ENCODE measurements at regions not wholly inside any gene's neighbourhood (a gene's known extent, or its start where the extent isn't known, plus 50 kb on each side); places are given as distances from the start of the nearest gene placed in this dataset.
"Not testable (repeated sequence)": the region's sequence is repeated elsewhere in the genome, so short reads cannot be mapped to it uniquely, and the experiment has no call there.

DNA sequence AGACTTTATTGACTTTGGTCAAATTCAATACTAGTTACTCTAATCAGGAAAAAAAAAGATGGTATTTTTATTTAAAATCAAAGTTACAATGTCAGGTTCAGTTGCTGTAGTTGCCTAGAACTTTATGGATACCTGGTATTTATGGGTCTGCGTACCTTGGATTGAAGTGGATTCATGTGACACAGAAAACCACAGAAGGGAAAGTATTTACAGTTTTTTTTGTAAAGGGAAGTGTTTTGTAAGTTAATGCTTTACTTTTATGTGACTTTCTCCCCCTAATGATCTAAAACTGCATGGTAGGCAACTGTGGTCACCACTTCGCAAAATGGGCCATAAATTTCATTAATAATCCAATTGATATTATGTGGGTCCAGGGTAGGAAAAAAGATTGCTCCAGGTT is 65.2 kb upstream of the ADA2 start:
- peaks cover 17% of the 10 kb centered on the region for H3K4me1 Mint-ChIP-seq (ENCODE audit: low read depth)
- peaks cover 18% of the 10 kb centered on the region for H3K27me3 Mint-ChIP-seq (ENCODE audit: low read depth)
- H3K36me3 Mint-ChIP-seq (ENCODE audit: low read depth) = no peaks in the 10 kb centered on the region
- DNase-seq (ENCODE audit: low spot score) = no peak
- no peaks in the 10 kb centered on the region for H3K9me3 Mint-ChIP-seq
- no peak overlapping the region for H3K27ac Mint-ChIP-seq
- intact Hi-C loops (cut with micrococcal nuclease) = no loop called here
- no peak overlapping the region for H3K4me3 Mint-ChIP-seq (ENCODE audit: low read depth)

DNA sequence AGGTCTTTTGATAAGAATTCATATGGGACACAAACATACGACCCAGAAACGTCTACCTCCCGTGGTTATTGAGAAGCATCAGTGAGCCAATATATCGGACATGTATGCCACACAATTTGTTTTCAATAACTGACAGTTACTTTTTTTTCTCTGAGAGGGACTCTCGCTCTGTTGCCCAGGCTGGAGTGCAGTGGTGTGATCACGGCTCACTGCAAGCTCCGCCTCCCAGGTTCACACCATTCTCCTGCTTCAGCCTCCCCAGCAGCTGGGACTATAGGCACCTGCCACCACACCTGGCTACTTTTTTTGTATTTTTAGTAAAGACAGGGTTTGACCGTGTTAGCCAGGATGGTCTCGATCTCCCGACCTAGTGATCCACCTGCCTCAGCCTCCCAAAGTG is 64.6 kb upstream of the ADA2 start:
- H3K36me3 Mint-ChIP-seq (ENCODE audit: low read depth); DNase-seq (ENCODE audit: low spot score); H3K27ac Mint-ChIP-seq; intact Hi-C loops (cut with micrococcal nuclease); H3K9me3 Mint-ChIP-seq; H3K4me3 Mint-ChIP-seq (ENCODE audit: low read depth): not testable (repeated sequence)
- Mint-ChIP-seq H3K27me3 (ENCODE audit: low read depth) (peaks cover 18% of the 10 kb centered on the region), H3K4me1 (ENCODE audit: low read depth) (peaks cover 20% of the 10 kb centered on the region)

DNA sequence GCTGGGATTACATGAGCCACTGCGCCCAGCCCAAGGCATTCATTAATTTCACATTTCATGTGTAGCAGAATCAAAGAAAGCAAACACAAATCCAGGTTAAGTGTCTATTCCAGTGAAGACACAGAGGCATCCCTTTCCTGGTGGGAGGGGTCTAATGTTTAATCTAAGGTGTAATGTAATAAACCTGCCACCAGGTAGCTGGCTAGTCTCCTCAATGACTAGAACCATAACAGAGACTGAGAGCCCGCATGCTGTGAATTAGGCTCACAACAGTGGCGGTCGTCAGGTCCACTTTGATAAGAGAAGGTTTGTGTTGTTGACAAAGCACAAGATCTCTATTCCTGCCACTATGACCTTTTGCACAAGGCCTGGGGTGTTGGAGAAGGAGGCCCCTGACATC is 64.2 kb upstream of the ADA2 start:
- intact Hi-C loops (cut with micrococcal nuclease) = no loop called here
- no peak overlapping the region for H3K4me3 Mint-ChIP-seq (ENCODE audit: low read depth)
- H3K4me1 Mint-ChIP-seq (ENCODE audit: low read depth) = peaks cover 18% of the 10 kb centered on the region
- H3K27ac Mint-ChIP-seq = no peak overlapping the region
- no peaks in the 10 kb centered on the region for H3K36me3 Mint-ChIP-seq (ENCODE audit: low read depth)
- no peak for DNase-seq (ENCODE audit: low spot score)
- peaks cover 15% of the 10 kb centered on the region for H3K27me3 Mint-ChIP-seq (ENCODE audit: low read depth)
- no peaks in the 10 kb centered on the region for H3K9me3 Mint-ChIP-seq

DNA sequence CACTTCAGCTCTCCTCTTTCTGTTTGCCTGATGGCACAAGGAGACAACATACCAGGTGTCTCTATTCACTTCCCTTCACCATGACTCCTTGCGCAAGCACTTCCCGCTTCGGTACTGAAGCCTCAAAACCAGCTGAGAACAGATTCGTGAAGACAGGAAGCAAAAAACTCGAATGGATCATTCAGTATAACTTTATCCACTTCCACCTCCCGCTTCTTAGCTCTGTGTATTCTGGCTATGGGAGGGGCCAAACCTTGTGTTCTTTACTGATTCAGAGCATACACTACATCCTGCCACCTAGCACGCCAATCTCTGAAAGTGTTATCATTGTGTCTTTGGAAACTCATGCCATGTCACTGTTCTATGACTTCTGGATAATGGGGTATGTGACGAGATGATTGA is 62.2 kb upstream of the ADA2 start:
- H3K9me3 Mint-ChIP-seq = no peaks in the 10 kb centered on the region
- peak overlapping the region; percentile 92 for H3K27ac Mint-ChIP-seq
- H3K36me3 Mint-ChIP-seq (ENCODE audit: low read depth) = no peaks in the 10 kb centered on the region
- H3K4me1 Mint-ChIP-seq (ENCODE audit: low read depth) = peaks cover 18% of the 10 kb centered on the region
- intact Hi-C loops (cut with micrococcal nuclease) = loop anchor here (2.0 kb wide), 1 partner anchor 65 kb away; no protein-coding TSS in a partner anchor
- peaks cover 10% of the 10 kb centered on the region for H3K27me3 Mint-ChIP-seq (ENCODE audit: low read depth)
- peak overlapping the region; percentile 67 for H3K4me3 Mint-ChIP-seq (ENCODE audit: low read depth)
- DNase-seq (ENCODE audit: low spot score) = peak; percentile 28

DNA sequence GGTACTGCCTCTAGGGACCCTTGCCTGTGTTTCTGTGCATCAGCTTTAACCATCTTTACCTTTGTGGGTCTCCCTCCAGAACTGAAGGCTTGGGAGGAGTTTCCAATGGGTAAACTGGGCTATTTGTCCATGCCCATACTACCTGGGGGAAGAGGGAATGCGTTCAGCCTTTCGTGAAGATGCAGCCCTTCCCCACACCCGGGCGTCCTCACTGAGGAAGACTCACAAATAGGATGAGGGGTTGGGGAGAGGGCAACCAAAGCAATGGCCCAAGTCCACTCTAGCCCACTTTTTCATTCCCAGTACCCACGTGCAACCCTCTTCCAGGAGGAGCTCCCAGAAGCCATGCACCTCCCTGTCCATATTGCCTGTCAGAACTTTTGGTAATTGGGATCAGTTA is 61.8 kb upstream of the ADA2 start:
- Mint-ChIP-seq H3K27me3 (ENCODE audit: low read depth) (peaks cover 10% of the 10 kb centered on the region), H3K4me1 (ENCODE audit: low read depth) (peaks cover 18% of the 10 kb centered on the region), H3K4me3 (ENCODE audit: low read depth) (peak overlapping the region; percentile 67), H3K9me3 (no peaks in the 10 kb centered on the region), H3K36me3 (ENCODE audit: low read depth) (no peaks in the 10 kb centered on the region), H3K27ac (peak overlapping the region; percentile 92)
- DNase-seq (ENCODE audit: low spot score) = no peak
- intact Hi-C loops (cut with micrococcal nuclease) = loop anchor here (2.0 kb wide), 1 partner anchor 64 kb away; no protein-coding TSS in a partner anchor

DNA sequence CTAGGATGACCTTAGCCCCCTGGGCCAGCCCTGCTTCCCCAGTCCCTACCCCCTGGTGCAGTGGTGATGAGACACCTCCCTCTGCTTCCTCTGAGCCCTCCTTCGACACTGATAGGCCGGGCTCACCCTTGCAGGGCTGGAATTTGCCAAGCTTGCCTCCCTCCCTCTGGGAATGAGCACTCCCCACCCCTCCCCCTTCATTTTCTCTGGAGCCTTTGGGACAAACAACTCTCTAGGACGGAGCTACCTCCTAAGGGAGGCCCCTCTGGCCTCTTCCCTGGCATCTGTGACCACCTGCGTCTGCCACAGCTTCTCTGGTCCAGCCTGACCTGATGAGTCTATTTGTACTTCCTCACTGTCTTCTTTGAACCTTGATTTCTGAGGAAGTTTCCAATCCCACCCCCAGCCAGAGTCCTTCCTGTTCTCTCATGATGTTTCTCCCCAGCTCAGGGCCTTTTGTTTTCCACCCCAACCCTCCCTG is 53.3 kb upstream of the ADA2 start:
- H3K36me3 Mint-ChIP-seq (ENCODE audit: low read depth) = no peaks in the 10 kb centered on the region
- DNase-seq (ENCODE audit: low spot score) = no peak
- no peaks in the 10 kb centered on the region for H3K27me3 Mint-ChIP-seq (ENCODE audit: low read depth)
- H3K4me1 Mint-ChIP-seq (ENCODE audit: low read depth) = peaks cover 19% of the 10 kb centered on the region
- no peak overlapping the region for H3K4me3 Mint-ChIP-seq (ENCODE audit: low read depth)
- intact Hi-C loops (cut with micrococcal nuclease) = no loop called here
- no peaks in the 10 kb centered on the region for H3K9me3 Mint-ChIP-seq
- H3K27ac Mint-ChIP-seq = peak overlapping the region; percentile 1

DNA sequence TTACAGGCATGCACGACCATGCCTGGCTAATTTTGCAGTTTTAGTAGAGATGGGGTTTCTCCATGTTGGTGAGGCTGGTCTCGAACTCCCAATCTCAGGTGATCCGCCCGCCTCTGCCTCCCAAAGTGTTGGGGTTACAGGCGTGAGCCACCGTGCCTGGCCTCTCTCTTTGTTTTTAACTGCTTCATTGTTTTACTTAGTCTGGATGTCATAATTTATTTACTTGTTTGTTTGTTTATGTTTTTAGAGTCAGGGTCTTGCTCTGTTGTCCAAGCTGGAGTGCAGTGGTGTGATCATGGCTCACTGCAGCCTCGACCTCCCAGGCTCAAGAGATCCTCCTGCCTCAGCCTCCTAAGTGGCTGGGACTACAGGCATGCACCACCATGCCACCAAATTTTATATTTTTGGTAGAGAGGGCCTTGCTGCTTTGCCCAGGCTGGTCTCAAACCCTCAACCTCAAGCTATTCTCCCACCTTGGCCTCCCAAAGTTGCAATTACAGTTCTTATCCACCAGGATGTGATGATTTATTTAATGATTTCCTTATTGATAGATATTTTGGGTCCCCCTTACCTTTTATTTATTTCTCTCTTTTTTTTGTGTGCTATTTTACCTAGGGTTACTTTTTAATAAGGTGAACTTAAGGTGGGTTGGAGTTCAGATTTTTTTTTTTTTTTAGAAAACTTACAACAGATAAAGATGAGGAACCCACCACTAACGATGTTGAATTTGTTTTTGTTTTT is 52.6 kb upstream of the ADA2 start:
- Mint-ChIP-seq H3K27ac (no peak overlapping the region), H3K4me3 (ENCODE audit: low read depth) (no peak overlapping the region), H3K9me3 (no peaks in the 10 kb centered on the region), H3K36me3 (ENCODE audit: low read depth) (no peaks in the 10 kb centered on the region), H3K27me3 (ENCODE audit: low read depth) (no peaks in the 10 kb centered on the region), H3K4me1 (ENCODE audit: low read depth) (peaks cover 25% of the 10 kb centered on the region)
- no peak for DNase-seq (ENCODE audit: low spot score)
- intact Hi-C loops (cut with micrococcal nuclease) = no loop called here

DNA sequence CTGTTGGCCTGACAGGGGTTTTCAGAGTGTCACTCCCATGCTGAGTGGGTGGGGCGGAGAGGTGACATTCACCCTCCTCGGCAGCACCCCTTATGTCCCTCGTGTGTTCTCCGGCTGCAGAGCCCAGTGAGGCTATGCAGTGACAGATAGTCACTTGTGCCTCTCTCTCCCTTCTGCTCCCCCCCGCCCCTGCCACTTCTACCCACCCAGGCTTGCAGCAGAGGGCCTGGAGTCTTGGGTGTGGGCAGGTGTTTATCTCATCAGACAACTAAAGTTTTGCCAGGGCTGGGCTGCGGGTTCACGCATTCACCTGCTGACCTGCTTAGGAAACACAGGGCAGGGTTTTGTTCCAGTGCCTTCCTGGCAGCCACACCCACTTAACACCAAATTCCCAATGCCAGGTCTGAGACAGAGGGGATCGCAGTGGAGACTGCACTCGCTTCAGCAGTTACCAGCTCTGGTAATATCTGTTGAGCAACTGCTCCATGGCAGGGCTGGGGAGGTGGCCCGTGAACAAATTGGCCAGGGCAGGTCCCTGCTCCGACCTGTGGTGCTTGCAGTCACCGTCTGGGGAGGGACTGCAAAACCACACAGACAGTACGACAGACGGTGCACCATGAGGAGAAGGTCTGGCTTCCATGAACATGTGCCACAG is 50.5 kb upstream of the ADA2 start:
- intact Hi-C loops (cut with micrococcal nuclease) = no loop called here
- Mint-ChIP-seq H3K27me3 (ENCODE audit: low read depth) (no peaks in the 10 kb centered on the region), H3K36me3 (ENCODE audit: low read depth) (no peaks in the 10 kb centered on the region), H3K4me1 (ENCODE audit: low read depth) (peaks cover 30% of the 10 kb centered on the region), H3K4me3 (ENCODE audit: low read depth) (no peak overlapping the region), H3K9me3 (no peaks in the 10 kb centered on the region), H3K27ac (no peak overlapping the region)
- no peak for DNase-seq (ENCODE audit: low spot score)

DNA sequence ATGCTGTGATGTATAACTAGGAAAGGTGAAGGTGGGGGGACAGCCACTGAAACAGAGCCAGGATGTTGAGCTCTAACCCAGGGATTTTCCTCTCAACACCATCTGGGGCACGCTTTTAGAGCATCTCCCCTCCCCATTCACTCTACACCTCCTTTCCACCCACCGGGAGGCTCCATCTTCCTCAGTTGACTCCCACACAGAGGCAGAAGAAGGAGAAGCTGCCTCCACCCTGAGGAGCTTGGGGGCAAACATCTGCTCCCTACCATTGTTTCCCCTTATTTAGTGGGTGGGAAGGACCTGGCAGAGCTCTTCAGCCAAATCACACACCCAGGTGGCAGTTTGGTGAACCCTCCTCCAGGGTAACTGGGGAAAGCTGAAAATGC is 50.0 kb upstream of the ADA2 start:
- Mint-ChIP-seq H3K27ac (no peak overlapping the region), H3K4me3 (ENCODE audit: low read depth) (no peak overlapping the region), H3K36me3 (ENCODE audit: low read depth) (no peaks in the 10 kb centered on the region), H3K27me3 (ENCODE audit: low read depth) (no peaks in the 10 kb centered on the region), H3K9me3 (no peaks in the 10 kb centered on the region), H3K4me1 (ENCODE audit: low read depth) (peaks cover 30% of the 10 kb centered on the region)
- no peak for DNase-seq (ENCODE audit: low spot score)
- intact Hi-C loops (cut with micrococcal nuclease) = no loop called here
